ENCODE measurements at regions not wholly inside any gene's neighbourhood (a gene's known extent, or its start where the extent isn't known, plus 50 kb on each side); places are given as distances from the start of the nearest gene placed in this dataset.

GRCh38 chr10:4070184-4070583, 285.2 kb upstream of the KLF6 start:
- TF ChIP-seq ZNF704 (tag by site-specific recombination; IDR thresholded peaks at IDR 0.05) (no peak), CTCF (tag by site-specific recombination; IDR thresholded peaks at IDR 0.05) (no peak), KLF10 (tag by site-specific recombination; IDR thresholded peaks at IDR 0.05) (no peak), ZBTB17 (tag by site-specific recombination; IDR thresholded peaks at IDR 0.05) (no peak), ZFP41 (tag by site-specific recombination; IDR thresholded peaks at IDR 0.05; ENCODE audit: borderline replicate concordance) (no peak), ZBTB21 (tag by site-specific recombination; IDR thresholded peaks at IDR 0.05) (no peak), ZNF121 (tag by site-specific recombination; IDR thresholded peaks at IDR 0.05) (no peak), KLF16 (tag by site-specific recombination; IDR thresholded peaks at IDR 0.05) (no peak), ZNF530 (tag by site-specific recombination; IDR thresholded peaks at IDR 0.05; ENCODE audit: low read depth) (no peak), ZNF112 (tag by site-specific recombination; IDR thresholded peaks at IDR 0.05) (no peak), ZNF366 (tag by site-specific recombination; conservative IDR thresholded peaks at IDR 0.05) (no peak), ZNF184 (tag by site-specific recombination; IDR thresholded peaks at IDR 0.05) (no peak)
